ENCODE measurements at regions not wholly inside any gene's neighbourhood (a gene's known extent, or its start where the extent isn't known, plus 50 kb on each side); places are given as distances from the start of the nearest gene placed in this dataset.

- no peak for TF ChIP-seq CTCF (IDR thresholded peaks at IDR 0.05)
- TF ChIP-seq POLR2A (IDR thresholded peaks at IDR 0.05): no peak
Observed at GRCh38 chr11:23252426-23252825, 392.2 kb upstream of the CCDC179 start.
